Peyer's patch (tissue), 4 donors: ENCODE measurements at regions not wholly inside any gene's neighbourhood (a gene's known extent, or its start where the extent isn't known, plus 50 kb on each side); places are given as distances from the start of the nearest gene placed in this dataset.
"Not testable (repeated sequence)": the region's sequence is repeated elsewhere in the genome, so short reads cannot be mapped to it uniquely, and the experiment has no call there.

Experiments
- DNase-seq, 3 donors: peaks; one replicate each; pipeline ENCODE4 v3.0.0-alpha.2; 2017 to 2019
- H3K27ac ChIP-seq, 4 donors: fragments of 200-600 bp; sonication (generic); one replicate each; pipeline ENCODE4 v1.5.1; 2016 to 2019
- H3K27me3 ChIP-seq, 2 donors: fragments of 200-600 bp; sonication (generic); one replicate each; pipeline ENCODE4 v1.5.1; 2019
- H3K36me3 ChIP-seq, 3 donors: fragments of 200-600 bp; sonication (generic); one replicate each; pipeline ENCODE4 v1.5.1; 2016 to 2019
- H3K4me1 ChIP-seq, 4 donors: fragments of 200-600 bp; sonication (generic); one replicate each; pipeline ENCODE4 v1.5.1; 2016 to 2019
- H3K4me3 ChIP-seq, 4 donors: fragments of 200-600 bp; sonication (generic); 1 replicate in 3 of 4; 2 replicates in 1 of 4; pipeline ENCODE4 v1.5.1; 2016 to 2019; ENCODE audit warnings: mild to moderate bottlenecking in 1 of 4
- H3K9me3 ChIP-seq, 4 donors: fragments of 200-600 bp; sonication (generic); one replicate each; pipeline ENCODE4 v1.5.1; 2016 to 2019; ENCODE audit warnings: mild to moderate bottlenecking in 1 of 4
- CTCF ChIP-seq, 6 experiments: fragments of 450-650 bp in 4 of 6; fragments of 200-600 bp in 2 of 6; sonication (generic) in 1 of 6; IDR thresholded peaks; one replicate each; pipeline ENCODE4 v1.5.1; 2017 to 2019; ENCODE audit warnings: antibody characterized with exemption in 6 of 6, mild to moderate bottlenecking in 3 of 6, moderate library complexity in 1 of 6
- POLR2A ChIP-seq, 2 donors: fragments of 450-650 bp; IDR thresholded peaks; one replicate each; pipeline ENCODE4 v1.5.1; 2017; ENCODE audit warnings: antibody characterized with exemption in 2 of 2, mild to moderate bottlenecking in 2 of 2, moderate library complexity in 2 of 2

- Histone ChIP-seq H3K4me1 (no peaks in the 10 kb centered on the region), H3K27ac (no peak overlapping the region), H3K27me3 (no peaks in the 10 kb centered on the region), H3K36me3 (no peaks in the 10 kb centered on the region), H3K4me3 (no peak overlapping the region), H3K9me3 (peaks cover 0 to 4% (median 0%) of the 10 kb centered on the region in 4 donors)
- no peak for DNase-seq
- TF ChIP-seq POLR2A (IDR thresholded peaks at IDR 0.05) (no peak), CTCF (IDR thresholded peaks at IDR 0.05) (no peak)
Observed at GRCh38 chr1:208724079-208724478, 479.9 kb upstream of the PLXNA2 start.

DNA sequence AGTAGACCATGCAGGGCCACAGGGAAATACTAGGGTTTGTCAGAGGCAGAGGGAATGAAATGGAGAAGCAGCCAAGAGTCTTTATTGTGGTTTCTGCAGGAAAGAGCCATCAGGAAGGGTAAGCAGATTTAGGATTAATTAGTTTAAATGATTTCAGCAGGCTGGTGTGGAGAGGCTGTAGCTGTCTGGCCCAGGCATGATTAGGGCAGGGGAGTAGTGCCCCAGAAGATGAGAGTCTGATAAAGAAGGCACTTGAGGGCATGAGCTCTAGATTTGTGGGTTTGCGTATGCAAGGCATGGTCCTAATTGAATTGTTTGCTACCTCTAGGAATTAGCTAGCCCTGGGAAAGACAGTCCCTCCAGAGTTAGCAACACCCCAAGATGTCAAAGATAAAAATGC lies 484.6 kb upstream of the PLXNA2 start:
- no peak for DNase-seq
- H3K4me3 ChIP-seq = no peak overlapping the region
- H3K27ac ChIP-seq = no peak overlapping the region
- no peaks in the 10 kb centered on the region for H3K36me3 ChIP-seq
- H3K27me3 ChIP-seq = no peaks in the 10 kb centered on the region
- H3K9me3 ChIP-seq = no peaks in the 10 kb centered on the region
- H3K4me1 ChIP-seq = no peaks in the 10 kb centered on the region
- TF ChIP-seq CTCF (IDR thresholded peaks at IDR 0.05) = no peak
- no peak for TF ChIP-seq POLR2A (IDR thresholded peaks at IDR 0.05)

- Histone ChIP-seq H3K27me3 (no peaks in the 10 kb centered on the region), H3K36me3 (no peaks in the 10 kb centered on the region), H3K4me1 (no peaks in the 10 kb centered on the region), H3K27ac (no peak overlapping the region), H3K9me3 (no peaks in the 10 kb centered on the region), H3K4me3 (peak overlapping the region in 2 of 4 donors; percentile 15 to 17)
- TF ChIP-seq POLR2A (IDR thresholded peaks at IDR 0.05) (no peak), CTCF (IDR thresholded peaks at IDR 0.05) (no peak)
- no peak for DNase-seq
Observed at GRCh38 chr1:208731981-208732821, 488.0 kb upstream of the PLXNA2 start.

GRCh38 chr1:208737161-208737560 lies 493.0 kb upstream of the PLXNA2 start:
- H3K27me3 ChIP-seq = no peaks in the 10 kb centered on the region
- H3K36me3 ChIP-seq = no peaks in the 10 kb centered on the region
- H3K9me3 ChIP-seq = no peaks in the 10 kb centered on the region
- TF ChIP-seq CTCF (IDR thresholded peaks at IDR 0.05) (no peak), POLR2A (IDR thresholded peaks at IDR 0.05) (no peak)
- no peaks in the 10 kb centered on the region for H3K4me1 ChIP-seq
- H3K27ac ChIP-seq = no peak overlapping the region
- no peak overlapping the region for H3K4me3 ChIP-seq
- no peak for DNase-seq

DNA sequence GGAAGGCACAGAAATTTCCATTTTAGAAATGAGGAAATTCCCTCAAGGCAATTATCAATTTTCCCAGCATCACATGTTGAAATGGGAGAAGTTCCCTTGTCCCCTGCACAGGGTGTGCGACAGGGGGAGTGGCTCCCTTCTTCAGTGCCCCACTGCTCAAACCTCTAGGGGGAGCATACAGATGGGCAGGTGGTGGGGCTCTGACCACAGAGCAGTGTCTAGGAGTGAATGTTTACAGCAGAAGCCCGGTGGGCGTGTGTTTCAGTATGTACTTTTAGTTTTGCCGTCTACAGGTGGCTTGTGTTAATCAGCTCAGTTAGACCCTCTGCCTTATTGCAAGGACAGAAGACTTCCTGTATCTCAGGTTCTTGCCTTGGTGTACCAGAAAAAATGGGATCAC lies 493.7 kb upstream of the PLXNA2 start:
- H3K4me3 ChIP-seq = no peak overlapping the region
- DNase-seq = no peak
- H3K27ac ChIP-seq = no peak overlapping the region
- no peaks in the 10 kb centered on the region for H3K4me1 ChIP-seq
- no peaks in the 10 kb centered on the region for H3K27me3 ChIP-seq
- no peaks in the 10 kb centered on the region for H3K9me3 ChIP-seq
- H3K36me3 ChIP-seq = no peaks in the 10 kb centered on the region
- no peak for TF ChIP-seq CTCF (IDR thresholded peaks at IDR 0.05)
- TF ChIP-seq POLR2A (IDR thresholded peaks at IDR 0.05) = no peak

GRCh38 chr1:208739636-208740035 lies 495.5 kb upstream of the PLXNA2 start:
- H3K36me3 ChIP-seq, H3K27me3 ChIP-seq, DNase-seq, H3K9me3 ChIP-seq, H3K4me1 ChIP-seq, H3K4me3 ChIP-seq, H3K27ac ChIP-seq: not testable (repeated sequence)
